ENCODE measurements at regions not wholly inside any gene's neighbourhood (a gene's known extent, or its start where the extent isn't known, plus 50 kb on each side); places are given as distances from the start of the nearest gene placed in this dataset.

DNA sequence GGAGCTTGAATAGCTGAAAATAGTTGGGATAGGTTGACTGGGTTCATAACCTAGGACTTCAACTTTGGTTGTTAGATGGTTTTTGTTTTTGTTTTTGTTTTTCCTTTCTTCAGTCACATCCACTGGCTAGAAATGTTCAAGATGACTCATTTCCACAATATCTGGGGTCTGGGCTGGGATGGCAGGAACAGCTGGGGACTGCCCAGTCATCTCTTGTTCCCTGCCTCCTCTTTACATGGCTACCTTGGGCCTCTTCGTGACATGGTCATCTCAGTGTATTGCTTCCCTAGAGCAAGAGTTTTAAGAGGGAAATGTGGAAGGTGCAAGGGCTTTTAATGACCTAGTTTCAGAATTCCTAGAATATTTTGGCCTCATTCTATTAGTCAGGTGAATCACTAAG, 915.8 kb downstream of the XPNPEP1 start:
- no peak overlapping the region for H3K4me3 ChIP-seq
- no peak overlapping the region for H3K27ac ChIP-seq
- no peaks in the 10 kb centered on the region for H3K27me3 ChIP-seq
- 75 to 83% methylated on average over 1 of the region's 1 CpG for WGBS, 2 donors
- no peaks in the 10 kb centered on the region for H3K9me3 ChIP-seq
- TF ChIP-seq POLR2AphosphoS5 (IDR thresholded peaks at IDR 0.05) (no peak), POLR2A (IDR thresholded peaks at IDR 0.05) (no peak), EP300 (IDR thresholded peaks at IDR 0.05) (no peak)
- TF ChIP-seq, protein P1, sequence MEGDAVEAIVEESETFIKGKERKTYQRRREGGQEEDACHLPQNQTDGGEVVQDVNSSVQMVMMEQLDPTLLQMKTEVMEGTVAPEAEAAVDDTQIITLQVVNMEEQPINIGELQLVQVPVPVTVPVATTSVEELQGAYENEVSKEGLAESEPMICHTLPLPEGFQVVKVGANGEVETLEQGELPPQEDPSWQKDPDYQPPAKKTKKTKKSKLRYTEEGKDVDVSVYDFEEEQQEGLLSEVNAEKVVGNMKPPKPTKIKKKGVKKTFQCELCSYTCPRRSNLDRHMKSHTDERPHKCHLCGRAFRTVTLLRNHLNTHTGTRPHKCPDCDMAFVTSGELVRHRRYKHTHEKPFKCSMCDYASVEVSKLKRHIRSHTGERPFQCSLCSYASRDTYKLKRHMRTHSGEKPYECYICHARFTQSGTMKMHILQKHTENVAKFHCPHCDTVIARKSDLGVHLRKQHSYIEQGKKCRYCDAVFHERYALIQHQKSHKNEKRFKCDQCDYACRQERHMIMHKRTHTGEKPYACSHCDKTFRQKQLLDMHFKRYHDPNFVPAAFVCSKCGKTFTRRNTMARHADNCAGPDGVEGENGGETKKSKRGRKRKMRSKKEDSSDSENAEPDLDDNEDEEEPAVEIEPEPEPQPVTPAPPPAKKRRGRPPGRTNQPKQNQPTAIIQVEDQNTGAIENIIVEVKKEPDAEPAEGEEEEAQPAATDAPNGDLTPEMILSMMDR (IDR thresholded peaks at IDR 0.05) = no peak
- DNase-seq (no peak), ATAC-seq (ENCODE audit: low FRiP score in 2 of 2) (no peak)
- no peaks in the 10 kb centered on the region for H3K4me1 ChIP-seq
- H3K36me3 ChIP-seq = no peaks in the 10 kb centered on the region

DNA sequence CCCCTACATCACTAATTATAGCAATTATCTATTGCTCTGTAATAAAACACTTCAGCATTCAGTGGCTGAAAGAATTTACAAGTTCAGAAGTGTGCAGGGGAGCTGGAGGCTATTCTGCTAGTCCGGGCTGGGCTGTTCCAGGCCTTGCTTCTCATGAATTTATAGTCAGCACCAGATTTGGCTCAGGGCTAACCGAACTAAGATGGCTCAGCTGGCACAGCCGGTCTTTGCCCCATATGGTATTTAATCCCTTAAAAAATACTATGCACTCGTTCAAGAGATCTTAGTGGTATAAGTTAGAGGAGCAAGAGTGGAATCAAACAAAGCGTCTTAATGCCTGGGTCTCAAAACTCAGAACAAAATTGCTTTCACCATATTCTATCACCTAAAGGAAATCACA, 932.9 kb downstream of the XPNPEP1 start:
- Histone ChIP-seq H3K27ac (no peak overlapping the region), H3K36me3 (no peaks in the 10 kb centered on the region), H3K4me1 (no peaks in the 10 kb centered on the region), H3K9me3 (no peaks in the 10 kb centered on the region), H3K27me3 (no peaks in the 10 kb centered on the region), H3K4me3 (no peak overlapping the region)
- ATAC-seq (ENCODE audit: low FRiP score in 2 of 2) (no peak), DNase-seq (no peak)
- TF ChIP-seq, protein P1 (IDR thresholded peaks at IDR 0.05) = no peak
- TF ChIP-seq POLR2A (IDR thresholded peaks at IDR 0.05) = no peak
- no peak for TF ChIP-seq EP300 (IDR thresholded peaks at IDR 0.05)
- no peak for TF ChIP-seq POLR2AphosphoS5 (IDR thresholded peaks at IDR 0.05)
- WGBS, 2 donors = 84% methylated on average over 5 of the region's 5 CpGs

DNA sequence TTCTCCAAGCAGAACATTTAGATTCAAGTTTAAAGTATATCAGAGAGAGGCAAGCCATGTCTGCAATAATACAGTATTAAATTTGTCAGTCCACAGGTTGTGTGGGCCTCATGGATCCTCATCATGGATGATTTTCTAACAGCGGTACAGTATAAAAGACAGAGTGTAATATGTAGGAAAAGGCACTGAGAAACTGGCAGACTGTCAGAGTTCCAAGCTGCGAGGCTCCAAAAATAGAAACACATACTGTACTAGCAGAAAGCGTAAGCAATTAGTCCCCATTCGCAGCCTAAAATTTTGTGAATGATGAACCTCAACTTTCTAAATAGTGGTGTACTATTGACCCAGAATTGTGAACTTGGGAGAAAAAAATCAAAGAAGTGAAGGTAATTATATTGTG, 933.3 kb downstream of the XPNPEP1 start:
- no peaks in the 10 kb centered on the region for H3K36me3 ChIP-seq
- ATAC-seq (ENCODE audit: low FRiP score in 2 of 2) = no peak
- no peaks in the 10 kb centered on the region for H3K27me3 ChIP-seq
- no peaks in the 10 kb centered on the region for H3K4me1 ChIP-seq
- no peak overlapping the region for H3K27ac ChIP-seq
- 73 to 79% methylated on average over 4 of the region's 4 CpGs for WGBS, 2 donors
- TF ChIP-seq POLR2AphosphoS5 (IDR thresholded peaks at IDR 0.05) = no peak
- TF ChIP-seq, protein P1 (IDR thresholded peaks at IDR 0.05) = no peak
- no peak for TF ChIP-seq EP300 (IDR thresholded peaks at IDR 0.05)
- TF ChIP-seq POLR2A (IDR thresholded peaks at IDR 0.05) = no peak
- no peak for DNase-seq
- H3K4me3 ChIP-seq = no peak overlapping the region
- H3K9me3 ChIP-seq = no peaks in the 10 kb centered on the region

DNA sequence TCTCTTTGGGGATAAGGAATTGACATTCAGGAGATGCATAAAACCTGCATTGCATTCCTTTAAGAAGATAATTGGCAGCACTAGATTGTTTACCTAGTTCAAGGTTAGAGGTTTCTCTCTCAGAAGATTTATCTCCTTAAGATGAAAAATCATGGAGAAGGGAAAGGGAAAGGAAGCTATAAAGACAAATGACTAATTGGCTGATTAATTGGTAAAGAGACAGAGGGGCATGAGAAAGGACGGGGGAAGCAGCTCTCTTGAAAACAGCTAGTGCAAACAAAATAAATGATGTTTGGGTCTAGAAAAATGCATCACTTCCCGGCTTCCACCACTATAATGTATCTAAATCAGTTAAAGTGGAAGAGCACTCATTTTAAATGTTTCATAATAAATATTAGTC, 941.2 kb downstream of the XPNPEP1 start:
- TF ChIP-seq EP300 (IDR thresholded peaks at IDR 0.05) = no peak
- TF ChIP-seq, protein P1 (IDR thresholded peaks at IDR 0.05) = no peak
- no peak for TF ChIP-seq POLR2AphosphoS5 (IDR thresholded peaks at IDR 0.05)
- TF ChIP-seq POLR2A (IDR thresholded peaks at IDR 0.05) = no peak
- no peaks in the 10 kb centered on the region for H3K27me3 ChIP-seq
- DNase-seq (no peak), ATAC-seq (ENCODE audit: low FRiP score in 2 of 2) (no peak)
- peaks cover 0 to 1% (median 0%) of the 10 kb centered on the region in 4 donors for H3K9me3 ChIP-seq
- H3K36me3 ChIP-seq = no peaks in the 10 kb centered on the region
- no peak overlapping the region for H3K4me3 ChIP-seq
- H3K27ac ChIP-seq = no peak overlapping the region
- whole genome bisulfite sequencing, 2 donors = 23 to 36% methylated on average over 2 of the region's 2 CpGs
- no peaks in the 10 kb centered on the region for H3K4me1 ChIP-seq

DNA sequence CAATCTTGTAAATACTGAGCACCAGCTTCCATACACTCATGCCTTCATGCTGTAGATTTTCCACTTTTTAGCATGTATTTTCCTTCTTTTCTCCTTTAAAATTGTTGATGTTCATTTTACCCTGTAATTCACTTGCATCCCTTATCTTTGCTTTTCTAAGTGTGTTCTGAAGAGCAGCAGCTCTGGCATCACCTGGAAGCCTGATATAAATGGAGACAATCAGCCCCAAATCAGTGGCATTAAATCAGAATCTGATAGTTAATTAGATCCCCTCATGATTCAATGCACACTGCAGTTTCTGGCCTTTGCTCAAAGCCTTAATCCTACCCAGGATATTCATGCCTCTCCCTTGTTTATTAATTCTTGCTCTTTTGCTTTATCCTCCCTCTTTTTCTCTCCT, 942.4 kb downstream of the XPNPEP1 start:
- H3K4me3 ChIP-seq = no peak overlapping the region
- H3K27ac ChIP-seq = no peak overlapping the region
- H3K9me3 ChIP-seq = peaks cover 0 to 7% (median 0%) of the 10 kb centered on the region in 4 donors
- TF ChIP-seq, protein P1 (IDR thresholded peaks at IDR 0.05) = no peak
- TF ChIP-seq EP300 (IDR thresholded peaks at IDR 0.05) (no peak), POLR2A (IDR thresholded peaks at IDR 0.05) (no peak), POLR2AphosphoS5 (IDR thresholded peaks at IDR 0.05) (no peak)
- no peaks in the 10 kb centered on the region for H3K27me3 ChIP-seq
- H3K36me3 ChIP-seq = no peaks in the 10 kb centered on the region
- DNase-seq (no peak), ATAC-seq (ENCODE audit: low FRiP score in 2 of 2) (no peak)
- H3K4me1 ChIP-seq = no peaks in the 10 kb centered on the region

Measured in upper lobe of left lung (tissue), 6 donors.